Midbrain (tissue), 1 donor: ENCODE measurements at regions not wholly inside any gene's neighbourhood (a gene's known extent, or its start where the extent isn't known, plus 50 kb on each side); places are given as distances from the start of the nearest gene placed in this dataset.

Source experiments
- DNase-seq: peaks from one replicate; lab custom pipeline; 2025; lab: John Stamatoyannopoulos, UW

DNA sequence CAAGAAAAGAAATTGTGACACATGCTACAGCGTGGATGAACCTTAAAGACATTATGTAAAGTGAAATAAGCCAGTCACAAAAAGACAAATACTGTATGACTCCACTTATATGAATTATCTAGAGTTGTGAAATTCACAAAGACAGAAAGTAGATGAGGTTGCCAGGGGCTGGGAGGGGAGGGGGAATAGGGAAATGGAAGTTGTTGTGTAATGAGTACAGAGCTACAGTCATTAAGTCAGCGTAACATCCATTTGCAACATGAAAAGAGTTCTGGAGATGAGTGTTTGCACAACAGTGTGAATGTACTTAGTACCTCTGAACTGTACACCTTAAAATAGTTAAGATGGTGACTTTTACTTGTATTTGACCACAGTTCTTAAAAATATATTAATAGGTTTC lies 112.1 kb upstream of the CDK1 start:
- no peak for DNase-seq

DNA sequence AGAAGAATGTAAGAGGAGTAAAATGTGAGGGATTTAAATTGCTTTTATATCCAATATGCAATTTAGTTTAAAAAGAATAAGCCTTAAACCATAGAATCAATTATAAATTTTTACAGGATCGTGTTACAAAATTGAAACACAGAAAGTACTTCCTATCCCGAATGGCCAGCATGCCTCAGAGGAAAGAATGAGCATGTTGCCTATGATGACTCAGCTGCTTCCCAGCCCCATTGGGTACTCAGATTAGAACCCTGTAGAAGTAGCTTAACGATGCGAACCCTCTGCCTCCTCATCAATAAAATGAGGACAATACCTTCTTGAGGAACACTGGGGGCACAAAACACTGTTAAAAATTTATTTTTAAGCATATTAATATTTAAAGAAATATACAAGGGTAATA lies 113.4 kb upstream of the CDK1 start:
- DNase-seq = no peak

DNA sequence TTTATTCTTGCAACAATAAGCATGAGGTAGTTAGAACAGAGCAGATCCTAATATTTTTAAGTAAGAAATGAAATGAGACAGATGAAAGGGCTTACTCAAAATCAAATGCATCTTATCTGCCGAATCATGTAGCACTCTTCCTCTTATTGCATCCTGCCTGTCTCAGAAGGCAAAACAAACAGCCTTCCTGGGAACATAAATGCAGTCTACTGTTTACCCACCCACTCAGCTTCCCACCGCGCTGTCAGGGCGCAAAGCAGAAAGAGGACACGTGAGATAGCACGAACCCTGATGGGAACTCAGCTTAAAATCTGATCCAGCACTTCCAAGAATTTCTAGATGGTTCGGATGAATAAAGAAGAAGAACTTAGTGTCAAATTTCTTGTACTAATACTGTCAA lies 114.4 kb upstream of the CDK1 start:
- DNase-seq = no peak

DNA sequence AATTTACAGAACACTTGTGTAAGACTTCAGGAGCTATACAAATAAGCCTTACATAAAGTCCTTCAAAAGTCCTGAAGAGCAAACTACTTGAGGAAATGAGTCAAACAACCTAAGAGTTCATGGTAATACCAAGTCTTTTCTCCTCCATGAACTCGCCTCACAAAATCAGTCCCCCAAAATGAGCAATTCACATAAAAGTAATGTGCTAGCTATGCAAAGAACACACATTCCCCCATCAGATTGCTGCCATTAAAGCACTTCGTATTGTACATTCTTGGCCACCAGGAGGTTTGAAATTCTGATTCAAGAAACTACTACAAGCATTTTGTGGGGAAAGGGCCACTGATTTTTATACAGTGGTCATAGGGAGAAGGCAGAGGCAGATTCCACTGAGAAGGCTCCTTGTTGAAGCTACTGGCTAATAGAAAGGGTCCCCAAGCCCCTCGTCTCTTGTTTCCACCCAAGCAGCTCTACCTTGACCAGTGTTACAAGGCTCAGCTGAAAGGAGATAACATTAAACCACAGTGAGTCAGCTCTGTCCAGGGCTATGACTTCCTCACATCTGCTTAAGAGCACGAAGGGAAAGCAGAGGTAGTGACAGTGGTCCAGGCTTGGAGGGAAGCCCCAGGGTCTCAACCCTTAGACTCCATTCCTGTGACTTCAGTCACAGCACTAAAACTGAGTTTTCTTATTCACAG lies 115.2 kb upstream of the CDK1 start:
- no peak for DNase-seq

DNA sequence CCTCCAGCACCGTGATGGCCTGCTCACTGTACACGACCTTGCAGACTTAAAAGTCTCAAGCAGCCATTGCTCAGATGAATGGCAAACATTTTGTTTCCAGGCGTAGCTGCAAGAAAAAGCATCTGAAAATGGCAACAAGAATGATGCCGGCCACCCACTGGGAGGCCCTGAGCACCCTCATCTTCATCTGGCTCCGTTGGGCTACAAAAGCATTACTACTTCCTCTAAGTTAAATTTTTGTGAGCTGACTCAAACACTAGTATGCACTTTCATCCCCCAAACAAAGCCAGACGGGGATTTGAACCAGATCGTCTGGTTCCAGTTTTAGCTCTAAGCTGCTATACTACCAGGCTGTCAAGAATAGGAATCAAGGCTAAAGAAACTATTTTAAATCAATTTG lies 116.6 kb upstream of the CDK1 start:
- no peak for DNase-seq

DNA sequence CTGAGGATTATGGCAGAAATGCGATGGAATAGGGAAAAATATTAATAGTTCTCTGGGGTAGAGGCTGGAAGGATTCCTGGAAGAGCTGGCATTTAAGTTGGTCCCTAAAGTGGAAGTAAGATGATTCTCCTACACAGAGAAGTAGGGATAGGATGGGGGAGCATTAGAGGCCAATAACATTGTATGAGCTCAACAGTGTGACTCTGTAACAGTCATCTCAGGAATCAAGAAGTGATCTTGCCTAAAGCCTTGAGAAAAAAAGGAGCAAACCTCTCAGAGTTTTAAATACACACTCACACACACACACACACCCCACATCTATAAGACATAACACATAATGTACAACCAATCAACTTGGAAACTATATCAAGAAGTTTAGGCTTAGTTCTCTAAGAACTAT lies 117.7 kb upstream of the CDK1 start:
- DNase-seq = no peak

DNA sequence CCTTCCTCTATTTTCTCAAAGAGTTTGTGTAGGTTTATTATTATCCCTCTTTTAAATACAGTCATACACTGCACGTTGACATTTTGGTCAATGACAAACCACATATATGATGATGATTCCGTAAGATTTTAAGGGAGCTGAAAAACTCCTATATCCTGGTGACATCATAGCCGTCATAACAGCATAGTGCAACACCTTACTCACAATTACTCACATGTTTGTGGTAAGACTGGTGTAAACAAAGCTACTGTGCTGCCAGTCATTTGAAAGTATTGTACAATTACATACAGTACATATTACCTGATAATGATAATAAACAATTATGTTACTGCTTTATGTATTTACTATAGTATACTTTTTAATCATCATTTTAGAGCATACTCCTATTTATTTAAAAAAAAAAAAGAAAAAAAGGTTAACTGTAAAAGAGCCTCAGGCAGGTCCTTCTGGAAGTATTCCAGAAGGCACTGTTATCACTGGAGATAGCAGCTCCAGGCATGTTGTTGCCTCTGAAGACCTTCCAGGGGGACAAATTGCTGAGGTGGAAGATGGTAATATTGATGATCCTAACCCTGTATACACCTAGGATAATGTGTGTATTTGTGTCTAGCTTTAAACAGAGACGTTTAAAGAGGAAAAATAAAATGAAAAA lies 123.3 kb upstream of the CDK1 start:
- no peak for DNase-seq

GRCh38 chr10:60652628-60653027 lies 125.7 kb upstream of the CDK1 start:
- no peak for DNase-seq

DNA sequence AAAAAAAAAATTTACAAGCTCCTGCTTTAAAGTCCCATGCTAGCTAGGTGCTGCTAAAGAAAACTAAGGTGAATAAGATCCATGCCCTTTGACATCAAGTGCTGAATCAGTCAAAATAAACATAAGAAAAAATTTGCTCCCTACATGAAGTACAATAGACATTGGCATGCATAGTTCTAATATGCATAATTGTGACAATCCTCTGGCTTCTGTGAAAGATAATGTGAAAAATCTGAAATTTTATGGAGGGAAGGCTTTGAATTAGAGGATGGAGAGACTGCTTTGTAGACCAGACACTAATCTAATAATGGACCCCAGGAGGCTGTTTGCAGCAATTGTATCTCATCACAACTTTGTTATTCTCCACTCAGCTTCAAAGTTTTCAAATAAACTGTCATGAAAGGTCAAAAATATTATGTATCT lies 127.9 kb upstream of the CDK1 start:
- DNase-seq = no peak

GRCh38 chr10:60649485-60650377 lies 128.5 kb upstream of the CDK1 start:
- no peak for DNase-seq

DNA sequence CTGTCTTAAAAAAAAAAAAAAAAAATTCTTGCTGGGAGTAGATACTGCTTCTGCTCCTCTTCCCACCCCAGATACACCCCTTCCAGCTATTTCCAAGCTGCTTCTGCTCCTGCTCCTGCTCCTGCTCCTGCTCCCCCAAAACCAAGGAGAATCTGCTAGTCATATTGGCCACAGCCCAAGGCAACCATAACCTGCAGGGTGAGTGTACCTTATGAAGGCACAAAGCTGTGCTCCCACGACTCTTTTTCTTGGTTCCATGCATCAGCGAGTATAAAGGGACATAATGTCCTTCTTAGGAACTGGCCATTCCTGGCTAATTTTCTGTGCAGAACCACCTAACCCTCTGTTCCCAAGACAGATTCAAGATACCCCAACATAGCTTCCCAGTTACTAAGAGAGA lies 129.5 kb upstream of the CDK1 start:
- no peak for DNase-seq

DNA sequence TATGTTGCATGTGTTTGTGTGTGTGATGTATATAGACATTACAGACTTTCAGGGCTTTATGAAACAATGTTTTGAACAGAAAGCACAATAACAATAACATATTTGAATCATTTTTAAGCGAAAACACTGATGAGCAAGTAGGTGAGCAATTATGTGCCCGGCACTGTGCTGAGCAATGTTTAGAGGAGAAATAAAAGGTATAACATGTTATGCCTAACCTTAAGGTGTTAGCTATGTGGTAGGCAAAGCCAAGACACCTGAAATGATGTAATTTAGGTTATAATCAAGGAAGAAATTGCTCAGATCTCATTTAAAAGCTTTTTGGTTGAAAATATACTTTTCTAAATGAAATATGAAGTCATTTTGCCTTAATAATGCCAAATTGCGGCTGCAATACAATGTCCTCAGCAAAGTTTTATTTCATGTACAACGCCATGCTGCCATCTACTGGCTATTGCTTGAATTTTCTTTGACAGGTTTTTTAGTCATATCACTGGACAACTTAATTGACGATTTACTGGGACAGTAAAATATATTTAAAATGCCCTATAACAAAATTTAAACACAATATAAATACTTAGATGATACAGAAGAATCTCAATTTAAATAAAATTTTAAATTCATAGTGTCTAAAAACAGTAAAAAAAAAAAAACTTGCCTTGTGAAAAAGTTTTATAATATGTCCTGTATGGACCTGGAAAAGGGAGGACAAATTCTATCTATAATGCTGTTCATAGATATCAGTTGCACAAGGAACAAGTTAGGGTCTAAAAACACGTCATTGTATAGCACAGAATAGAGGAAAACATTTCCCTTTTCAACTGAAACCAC lies 131.1 kb upstream of the CDK1 start:
- DNase-seq = peak; percentile 68

DNA sequence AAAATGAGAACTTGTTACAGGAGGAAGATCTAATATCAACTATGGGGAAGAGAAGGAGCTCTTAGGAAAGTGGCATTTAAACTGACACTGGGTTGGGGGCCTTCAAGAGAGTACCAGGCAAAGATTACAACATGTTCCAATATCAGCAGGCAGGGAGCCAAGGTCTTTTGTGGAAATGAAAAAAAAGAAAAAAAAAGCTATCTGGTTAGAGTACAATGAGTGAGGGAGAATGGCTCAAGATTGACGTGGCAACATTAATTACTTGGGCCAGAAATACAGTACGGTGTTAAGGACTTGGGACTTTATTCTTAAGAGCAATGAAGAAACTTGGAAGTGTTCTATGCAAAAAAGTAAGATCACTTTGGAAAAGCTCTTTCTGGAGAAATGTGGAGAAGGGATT lies 132.3 kb upstream of the CDK1 start:
- no peak for DNase-seq

- no peak for DNase-seq
Observed at GRCh38 chr10:60644436-60645130, 133.7 kb upstream of the CDK1 start.

DNA sequence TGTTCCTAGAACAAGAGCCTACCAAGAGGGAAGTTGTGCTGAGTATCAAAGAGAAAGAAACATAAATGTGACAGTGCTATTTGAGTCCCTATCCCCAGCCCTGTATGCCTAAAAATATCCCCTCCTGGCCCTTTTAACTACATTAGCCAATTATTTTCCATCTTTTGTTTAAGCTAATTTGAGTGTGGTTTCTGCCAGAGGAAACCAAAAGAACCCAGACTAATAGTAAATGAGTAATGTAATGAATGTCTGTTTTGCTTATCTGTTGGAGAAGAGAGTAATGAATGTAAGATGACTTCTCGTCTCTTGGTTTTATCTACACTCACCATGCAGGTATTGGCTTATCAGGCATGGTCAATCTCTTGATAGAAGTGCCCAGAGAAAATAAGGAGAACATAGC lies 134.4 kb upstream of the CDK1 start:
- DNase-seq = no peak

- no peak for DNase-seq
Observed at GRCh38 chr10:60629332-60629731, 148.9 kb upstream of the CDK1 start.

DNA sequence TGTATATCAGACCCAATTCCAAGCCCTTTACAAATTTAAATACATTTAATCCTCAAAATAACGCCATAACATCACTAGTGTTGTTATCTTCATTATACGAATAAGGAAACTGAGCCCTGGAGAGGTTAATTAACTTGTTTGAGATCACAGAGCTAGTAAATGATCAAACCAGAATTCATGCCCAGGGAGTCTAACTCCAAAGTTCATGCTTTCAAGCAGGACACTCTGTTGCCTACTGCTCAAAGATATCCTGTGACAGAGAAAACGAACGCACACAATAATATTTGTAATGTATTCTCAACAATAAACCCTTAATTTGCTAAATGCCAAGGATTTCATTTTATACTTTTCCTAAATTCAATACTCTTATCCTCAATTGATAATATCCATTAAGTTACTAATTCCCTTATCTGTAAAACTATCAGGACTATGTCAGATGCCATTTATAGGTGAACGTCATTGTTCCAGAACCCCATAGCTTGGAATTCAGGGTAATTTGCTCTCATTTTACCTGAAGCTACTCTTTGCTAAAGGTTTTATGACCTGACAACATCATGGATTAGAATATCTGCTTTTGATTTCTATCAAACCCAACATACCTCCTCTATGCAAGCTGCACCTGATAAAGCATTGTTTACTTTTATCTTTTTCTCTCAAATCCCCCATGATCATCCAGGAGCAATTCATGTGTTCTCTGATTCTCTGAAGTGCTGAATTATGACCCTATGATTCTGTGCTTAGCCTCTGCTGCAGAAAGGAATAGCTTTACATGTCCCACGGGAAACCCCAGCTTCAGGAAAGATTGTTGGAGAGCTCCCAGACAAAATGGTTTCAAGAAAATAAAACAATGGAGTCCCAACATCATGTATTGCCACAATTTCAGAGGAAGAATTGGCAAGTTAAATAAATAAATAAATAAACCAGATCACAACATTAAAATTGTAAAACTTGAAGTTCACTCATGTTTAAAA lies 150.2 kb upstream of the CDK1 start:
- DNase-seq = no peak

DNA sequence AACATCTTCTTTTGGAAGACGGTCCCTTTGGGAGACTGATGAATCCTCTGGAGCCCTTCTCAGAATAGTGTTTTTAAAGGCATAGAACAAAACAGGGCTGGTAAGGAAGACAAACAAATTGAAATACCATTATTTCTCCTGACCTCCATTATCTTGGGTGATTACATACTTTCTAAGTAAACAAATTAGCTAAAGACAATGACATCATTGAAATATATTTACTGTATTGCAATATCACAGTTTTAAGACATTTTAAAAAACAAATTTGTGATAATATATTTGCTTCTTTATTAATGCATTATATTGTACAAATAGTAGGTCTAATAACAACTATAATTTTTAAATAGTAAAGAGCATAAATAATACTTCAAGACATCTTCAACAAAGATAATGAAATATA lies 152.2 kb upstream of the CDK1 start:
- no peak for DNase-seq

GRCh38 chr10:60623627-60624026 lies 154.7 kb upstream of the CDK1 start:
- no peak for DNase-seq

GRCh38 chr10:60621018-60621417 lies 157.3 kb upstream of the CDK1 start:
- no peak for DNase-seq
